ENCODE measurements at regions not wholly inside any gene's neighbourhood (a gene's known extent, or its start where the extent isn't known, plus 50 kb on each side); places are given as distances from the start of the nearest gene placed in this dataset.

DNA sequence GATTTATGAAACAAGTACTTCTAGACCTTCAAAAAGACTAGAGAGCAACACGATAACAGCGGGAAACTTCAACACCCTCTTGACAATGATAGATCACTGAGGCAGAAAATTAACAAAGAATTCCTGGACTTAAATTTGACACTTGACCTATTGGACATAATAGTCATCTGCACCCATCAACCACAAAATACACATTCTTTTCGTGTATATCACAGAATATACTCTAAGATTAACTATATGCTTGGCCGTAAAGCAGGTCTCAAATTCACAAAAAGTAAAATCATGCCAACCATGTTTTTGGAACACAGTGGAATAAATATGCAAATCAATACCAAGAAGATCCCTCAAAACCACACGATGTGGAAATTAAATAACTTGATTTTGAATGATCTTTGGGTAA lies 559.4 kb downstream of the DNAH5 start:
- no peaks in the 10 kb centered on the region for H3K36me3 Mint-ChIP-seq
- Histone ChIP-seq H3K27me3 (ENCODE audit: insufficient read depth, low read length, poor library complexity, severe bottlenecking) (no peaks in the 10 kb centered on the region), H3K4me3 (ENCODE audit: low read length) (no peak overlapping the region), H3K9me3 (ENCODE audit: low read length) (no peaks in the 10 kb centered on the region), H3K27ac (ENCODE audit: low read depth, low read length) (no peak overlapping the region), H3K4me1 (ENCODE audit: insufficient read depth, low read length) (no peaks in the 10 kb centered on the region), H3K36me3 (ENCODE audit: insufficient read depth, low read length) (no peaks in the 10 kb centered on the region)
- no peaks in the 10 kb centered on the region for H3K4me1 Mint-ChIP-seq
- ChIA-PET POLR2A (no interaction called here), CTCF (no interaction called here)
- H3K27me3 Mint-ChIP-seq: no peaks in the 10 kb centered on the region
- no peak for DNase-seq
- H3K27ac Mint-ChIP-seq: no peak overlapping the region
- H3K4me3 Mint-ChIP-seq: no peak overlapping the region
- H3K9me3 Mint-ChIP-seq: peaks cover 7 to 24% (median 13%) of the 10 kb centered on the region in 5 donors

DNA sequence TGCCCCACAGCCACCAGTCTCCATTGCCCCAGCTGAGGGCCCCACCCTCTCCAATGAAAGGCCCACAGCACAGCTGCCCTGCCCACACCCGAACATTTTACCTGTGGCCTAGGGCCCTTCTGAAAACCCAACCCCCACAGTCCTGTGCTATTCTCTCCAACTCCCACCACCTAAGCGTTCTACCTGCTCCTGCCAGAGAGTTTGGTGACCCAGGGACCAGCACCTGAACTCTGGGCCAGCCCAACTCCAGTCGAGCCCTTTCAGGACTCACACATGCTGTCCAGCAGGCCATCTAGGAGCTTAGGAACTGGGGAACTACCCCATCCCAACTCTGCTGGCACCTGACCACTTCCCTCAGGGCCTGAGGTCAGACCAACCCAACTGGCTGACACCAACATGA lies 562.3 kb downstream of the DNAH5 start:
- no peaks in the 10 kb centered on the region for H3K36me3 Mint-ChIP-seq
- Histone ChIP-seq H3K27me3 (ENCODE audit: insufficient read depth, low read length, poor library complexity, severe bottlenecking) (no peaks in the 10 kb centered on the region), H3K4me1 (ENCODE audit: insufficient read depth, low read length) (no peaks in the 10 kb centered on the region), H3K9me3 (ENCODE audit: low read length) (no peaks in the 10 kb centered on the region), H3K4me3 (ENCODE audit: low read length) (no peak overlapping the region), H3K27ac (ENCODE audit: low read depth, low read length) (no peak overlapping the region), H3K36me3 (ENCODE audit: insufficient read depth, low read length) (no peaks in the 10 kb centered on the region)
- POLR2A ChIA-PET: no interaction called here
- CTCF ChIA-PET: no interaction called here
- H3K27me3 Mint-ChIP-seq: no peaks in the 10 kb centered on the region
- peaks cover 7 to 21% (median 10%) of the 10 kb centered on the region in 5 donors for H3K9me3 Mint-ChIP-seq
- no peak for DNase-seq
- no peak overlapping the region for H3K4me3 Mint-ChIP-seq
- no peak overlapping the region for H3K27ac Mint-ChIP-seq
- no peaks in the 10 kb centered on the region for H3K4me1 Mint-ChIP-seq

DNA sequence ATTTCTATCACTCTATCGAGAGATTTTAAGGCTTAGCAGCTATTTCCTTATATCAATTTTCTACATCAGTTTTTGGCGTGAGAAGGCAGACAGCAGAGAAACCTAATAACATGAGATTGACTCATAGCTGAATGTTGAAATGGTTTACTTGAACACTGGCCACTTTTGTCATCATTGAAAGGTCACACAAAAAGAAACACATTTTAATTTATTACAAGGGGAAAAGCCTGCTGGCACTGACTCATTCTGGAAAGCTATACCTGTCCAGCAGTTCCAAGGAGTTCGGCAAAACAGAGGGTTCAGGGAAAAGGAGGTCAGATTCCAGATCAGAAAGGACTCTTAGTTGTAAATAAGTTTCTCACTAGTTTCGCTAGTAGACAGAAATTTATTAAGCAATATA lies 566.4 kb downstream of the DNAH5 start:
- H3K36me3 Mint-ChIP-seq: no peaks in the 10 kb centered on the region
- no peak for DNase-seq
- POLR2A ChIA-PET: no interaction called here

DNA sequence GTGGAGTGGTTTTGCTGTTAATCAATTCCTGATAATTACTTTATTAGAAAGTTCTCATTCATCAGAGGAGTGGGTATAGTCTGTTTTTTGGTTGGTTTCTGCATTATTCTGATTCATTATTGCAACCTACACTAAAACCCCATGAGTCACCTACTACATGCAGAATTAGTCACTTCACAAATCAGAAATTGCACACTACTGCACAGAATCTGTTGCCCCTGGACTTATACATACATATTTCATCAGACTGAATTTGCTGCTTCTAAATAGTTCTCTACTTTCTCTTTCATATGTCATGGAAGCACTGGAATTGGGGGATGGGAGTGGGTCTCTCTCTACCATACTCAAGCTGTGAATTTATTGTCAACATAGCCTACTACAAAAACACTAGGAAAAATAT lies 585.1 kb downstream of the DNAH5 start:
- no peak for DNase-seq
- no peak overlapping the region for H3K4me3 Mint-ChIP-seq
- H3K27ac Mint-ChIP-seq: no peak overlapping the region
- ChIA-PET POLR2A (no interaction called here), CTCF (no interaction called here)
- no peak overlapping the region for H3K27ac ChIP-seq (ENCODE audit: low read depth, low read length)
- no peaks in the 10 kb centered on the region for H3K4me1 Mint-ChIP-seq
- H3K36me3 Mint-ChIP-seq: no peaks in the 10 kb centered on the region
- H3K27me3 ChIP-seq (ENCODE audit: insufficient read depth, low read length, poor library complexity, severe bottlenecking): no peaks in the 10 kb centered on the region
- no peaks in the 10 kb centered on the region for H3K9me3 ChIP-seq (ENCODE audit: low read length)
- no peaks in the 10 kb centered on the region for H3K4me1 ChIP-seq (ENCODE audit: insufficient read depth, low read length)
- H3K4me3 ChIP-seq (ENCODE audit: low read length): no peak overlapping the region
- H3K27me3 Mint-ChIP-seq: no peaks in the 10 kb centered on the region
- no peaks in the 10 kb centered on the region for H3K36me3 ChIP-seq (ENCODE audit: insufficient read depth, low read length)
- H3K9me3 Mint-ChIP-seq: peaks cover 0 to 11% (median 2%) of the 10 kb centered on the region in 5 donors

More for the DNA sequence above, 566.4 kb downstream of the DNAH5 start:
- H3K4me3 Mint-ChIP-seq: no peak overlapping the region
- H3K27me3 ChIP-seq (ENCODE audit: insufficient read depth, low read length, poor library complexity, severe bottlenecking): no peaks in the 10 kb centered on the region
- H3K27ac Mint-ChIP-seq: no peak overlapping the region
- no peaks in the 10 kb centered on the region for H3K27me3 Mint-ChIP-seq
- no peak overlapping the region for H3K4me3 ChIP-seq (ENCODE audit: low read length)
- H3K4me1 ChIP-seq (ENCODE audit: insufficient read depth, low read length): no peaks in the 10 kb centered on the region
- CTCF ChIA-PET: no interaction called here
- peaks cover 3 to 9% (median 6%) of the 10 kb centered on the region in 5 donors for H3K9me3 Mint-ChIP-seq
- H3K9me3 ChIP-seq (ENCODE audit: low read length): no peaks in the 10 kb centered on the region
- no peak overlapping the region for H3K27ac ChIP-seq (ENCODE audit: low read depth, low read length)
- H3K4me1 Mint-ChIP-seq: no peaks in the 10 kb centered on the region
- no peaks in the 10 kb centered on the region for H3K36me3 ChIP-seq (ENCODE audit: insufficient read depth, low read length)

DNA sequence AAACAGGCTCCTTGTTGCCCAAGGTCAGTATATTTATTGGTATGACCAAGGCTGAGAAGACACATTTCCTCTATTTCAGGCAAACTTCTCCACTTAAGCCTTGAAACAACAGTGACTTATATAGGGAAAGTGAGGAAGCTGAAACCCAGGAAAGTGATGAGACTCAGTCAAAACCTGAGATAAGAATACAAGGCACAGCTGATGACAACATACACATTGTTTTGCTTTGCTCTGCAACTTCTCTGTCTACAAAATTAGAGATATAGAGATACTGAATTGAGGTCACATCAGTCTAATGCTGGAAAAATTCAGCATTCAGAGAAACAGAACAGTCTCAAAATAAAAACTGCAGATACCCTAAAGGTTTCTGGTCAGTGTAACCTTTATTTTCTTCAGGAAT lies 586.1 kb downstream of the DNAH5 start:
- ChIA-PET CTCF (no interaction called here), POLR2A (no interaction called here)
- H3K27ac Mint-ChIP-seq: no peak overlapping the region
- no peak overlapping the region for H3K4me3 Mint-ChIP-seq
- no peaks in the 10 kb centered on the region for H3K36me3 Mint-ChIP-seq
- Histone ChIP-seq H3K27me3 (ENCODE audit: insufficient read depth, low read length, poor library complexity, severe bottlenecking) (no peaks in the 10 kb centered on the region), H3K4me1 (ENCODE audit: insufficient read depth, low read length) (no peaks in the 10 kb centered on the region), H3K4me3 (ENCODE audit: low read length) (no peak overlapping the region), H3K36me3 (ENCODE audit: insufficient read depth, low read length) (no peaks in the 10 kb centered on the region), H3K27ac (ENCODE audit: low read depth, low read length) (no peak overlapping the region), H3K9me3 (ENCODE audit: low read length) (no peaks in the 10 kb centered on the region)
- DNase-seq: no peak
- peaks cover 0 to 15% (median 2%) of the 10 kb centered on the region in 5 donors for H3K9me3 Mint-ChIP-seq
- H3K4me1 Mint-ChIP-seq: no peaks in the 10 kb centered on the region
- H3K27me3 Mint-ChIP-seq: no peaks in the 10 kb centered on the region

DNA sequence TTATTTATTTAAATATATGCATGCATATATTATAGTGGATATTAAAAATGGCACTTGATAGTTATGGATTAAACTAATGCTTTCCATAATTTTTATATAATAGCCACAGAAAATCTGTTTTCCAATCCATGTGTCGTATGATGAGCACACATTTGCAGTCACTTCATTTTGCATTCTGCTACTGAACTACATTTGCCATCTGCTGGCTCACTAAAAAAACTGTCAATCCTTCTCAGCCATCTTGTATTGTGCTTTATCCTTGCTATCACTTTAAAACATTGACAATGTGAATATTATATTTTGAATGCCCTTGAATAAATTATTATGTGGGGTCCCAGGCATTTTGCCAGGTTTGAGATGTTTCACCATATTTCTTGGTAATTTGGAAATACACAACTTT lies 586.6 kb downstream of the DNAH5 start:
- Mint-ChIP-seq H3K27me3 (no peaks in the 10 kb centered on the region), H3K36me3 (no peaks in the 10 kb centered on the region), H3K9me3 (peaks cover 0 to 15% (median 2%) of the 10 kb centered on the region in 5 donors), H3K27ac (no peak overlapping the region), H3K4me3 (no peak overlapping the region), H3K4me1 (no peaks in the 10 kb centered on the region)
- Histone ChIP-seq H3K4me1 (ENCODE audit: insufficient read depth, low read length) (no peaks in the 10 kb centered on the region), H3K36me3 (ENCODE audit: insufficient read depth, low read length) (no peaks in the 10 kb centered on the region), H3K9me3 (ENCODE audit: low read length) (no peaks in the 10 kb centered on the region), H3K4me3 (ENCODE audit: low read length) (no peak overlapping the region), H3K27me3 (ENCODE audit: insufficient read depth, low read length, poor library complexity, severe bottlenecking) (no peaks in the 10 kb centered on the region), H3K27ac (ENCODE audit: low read depth, low read length) (no peak overlapping the region)
- no peak for DNase-seq
- POLR2A ChIA-PET: no interaction called here
- CTCF ChIA-PET: no interaction called here

DNA sequence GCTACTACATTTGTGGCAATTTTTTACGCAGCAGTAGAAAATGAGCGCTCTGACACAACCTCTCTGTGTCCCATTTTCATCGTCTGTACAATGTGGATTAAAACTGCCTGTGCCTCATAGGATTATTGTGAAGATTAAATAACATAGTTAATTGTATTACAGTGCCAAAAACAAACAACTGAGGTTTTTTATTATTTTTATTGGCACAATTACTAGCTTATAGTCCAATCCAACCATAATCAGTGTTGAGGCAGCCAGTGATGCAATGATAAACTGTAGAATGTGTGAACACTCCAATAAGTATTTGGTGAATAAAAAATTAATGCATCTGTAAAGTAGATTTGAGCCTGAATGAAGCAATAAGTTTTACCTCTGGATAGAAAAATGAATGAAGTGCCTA lies 588.3 kb downstream of the DNAH5 start:
- ChIA-PET CTCF (no interaction called here), POLR2A (no interaction called here)
- H3K27me3 ChIP-seq (ENCODE audit: insufficient read depth, low read length, poor library complexity, severe bottlenecking): no peaks in the 10 kb centered on the region
- no peaks in the 10 kb centered on the region for H3K9me3 ChIP-seq (ENCODE audit: low read length)
- H3K4me1 Mint-ChIP-seq: no peaks in the 10 kb centered on the region
- H3K27ac ChIP-seq (ENCODE audit: low read depth, low read length): no peak overlapping the region
- no peak overlapping the region for H3K27ac Mint-ChIP-seq
- H3K36me3 ChIP-seq (ENCODE audit: insufficient read depth, low read length): no peaks in the 10 kb centered on the region
- H3K4me3 Mint-ChIP-seq: no peak overlapping the region
- DNase-seq: no peak
- H3K27me3 Mint-ChIP-seq: no peaks in the 10 kb centered on the region
- H3K4me3 ChIP-seq (ENCODE audit: low read length): no peak overlapping the region
- peaks cover 0 to 3% (median 0%) of the 10 kb centered on the region in 3 donors for H3K36me3 Mint-ChIP-seq
- H3K4me1 ChIP-seq (ENCODE audit: insufficient read depth, low read length): no peaks in the 10 kb centered on the region
- peaks cover 0 to 9% (median 2%) of the 10 kb centered on the region in 5 donors for H3K9me3 Mint-ChIP-seq

DNA sequence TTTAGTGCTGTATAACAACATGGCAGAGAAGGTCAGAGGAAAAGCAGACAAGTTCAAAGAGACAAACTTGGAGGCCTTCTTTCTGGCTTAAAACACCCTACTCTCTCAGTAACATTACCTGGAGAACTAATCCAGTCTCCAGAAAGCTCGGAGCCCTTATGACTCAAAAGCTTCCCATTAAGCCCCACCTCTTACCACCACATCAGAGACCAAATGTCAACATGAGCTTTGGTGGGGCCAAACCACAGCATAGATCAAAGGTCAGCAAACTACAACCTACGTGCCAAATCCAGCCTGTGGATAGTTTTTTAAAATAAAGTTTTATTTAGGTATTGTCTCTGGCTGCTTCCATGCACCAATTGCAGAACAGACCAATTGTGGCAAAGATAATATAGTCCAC lies 589.9 kb downstream of the DNAH5 start:
- Histone ChIP-seq H3K4me3 (ENCODE audit: low read length) (no peak overlapping the region), H3K27ac (ENCODE audit: low read depth, low read length) (no peak overlapping the region), H3K36me3 (ENCODE audit: insufficient read depth, low read length) (no peaks in the 10 kb centered on the region), H3K4me1 (ENCODE audit: insufficient read depth, low read length) (no peaks in the 10 kb centered on the region), H3K27me3 (ENCODE audit: insufficient read depth, low read length, poor library complexity, severe bottlenecking) (no peaks in the 10 kb centered on the region), H3K9me3 (ENCODE audit: low read length) (no peaks in the 10 kb centered on the region)
- H3K4me1 Mint-ChIP-seq: no peaks in the 10 kb centered on the region
- peaks cover 0 to 3% (median 0%) of the 10 kb centered on the region in 3 donors for H3K36me3 Mint-ChIP-seq
- H3K9me3 Mint-ChIP-seq: peaks cover 0 to 9% (median 2%) of the 10 kb centered on the region in 5 donors
- no peak overlapping the region for H3K27ac Mint-ChIP-seq
- CTCF ChIA-PET: no interaction called here
- H3K4me3 Mint-ChIP-seq: no peak overlapping the region
- no peaks in the 10 kb centered on the region for H3K27me3 Mint-ChIP-seq
- no peak for DNase-seq
- POLR2A ChIA-PET: no interaction called here

DNA sequence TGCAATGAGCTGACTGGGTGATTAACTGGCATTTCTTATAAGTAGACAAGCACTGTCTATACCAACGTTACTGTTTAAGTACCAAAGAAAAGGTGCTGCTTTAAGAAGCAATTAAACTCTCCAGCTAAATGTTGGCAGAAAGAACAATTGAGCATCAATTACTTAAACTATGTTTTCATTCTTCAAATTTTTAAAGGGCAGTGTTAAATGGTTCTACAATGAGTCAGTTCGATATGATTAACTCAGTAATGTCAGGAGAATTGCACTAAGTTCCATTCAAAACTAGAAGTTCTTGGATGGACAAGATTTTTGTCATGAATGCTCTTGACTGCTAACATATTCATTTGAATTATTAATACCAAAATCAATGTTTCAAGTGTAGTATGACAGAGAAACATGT lies 593.7 kb downstream of the DNAH5 start:
- peaks cover 0 to 3% (median 0%) of the 10 kb centered on the region in 3 donors for H3K36me3 Mint-ChIP-seq
- ChIA-PET POLR2A (no interaction called here), CTCF (no interaction called here)
- Histone ChIP-seq H3K4me1 (ENCODE audit: insufficient read depth, low read length) (no peaks in the 10 kb centered on the region), H3K36me3 (ENCODE audit: insufficient read depth, low read length) (no peaks in the 10 kb centered on the region), H3K27me3 (ENCODE audit: insufficient read depth, low read length, poor library complexity, severe bottlenecking) (no peaks in the 10 kb centered on the region), H3K9me3 (ENCODE audit: low read length) (no peaks in the 10 kb centered on the region), H3K27ac (ENCODE audit: low read depth, low read length) (no peak overlapping the region), H3K4me3 (ENCODE audit: low read length) (no peak overlapping the region)
- no peaks in the 10 kb centered on the region for H3K4me1 Mint-ChIP-seq
- no peak for DNase-seq
- peaks cover 0 to 11% (median 2%) of the 10 kb centered on the region in 5 donors for H3K9me3 Mint-ChIP-seq
- H3K27me3 Mint-ChIP-seq: no peaks in the 10 kb centered on the region
- no peak overlapping the region for H3K27ac Mint-ChIP-seq
- no peak overlapping the region for H3K4me3 Mint-ChIP-seq
